HEK293T (cell line): ENCODE measurements at regions not wholly inside any gene's neighbourhood (a gene's known extent, or its start where the extent isn't known, plus 50 kb on each side); places are given as distances from the start of the nearest gene placed in this dataset.

ENCODE experiments used
- BHLHE40 ChIP-seq: fragments of 450-650 bp; IDR thresholded peaks from 2 replicates; pipeline ENCODE4 v1.6.1; 2016; ENCODE audit warnings: mild to moderate bottlenecking, moderate library complexity, borderline replicate concordance
- CTBP1 ChIP-seq: fragments of 450-650 bp; IDR thresholded peaks from 2 replicates; pipeline ENCODE4 v1.6.1; 2016; ENCODE audit warnings: borderline replicate concordance
- FOXM1 ChIP-seq: fragments of 450-650 bp; IDR thresholded peaks from 2 replicates; pipeline ENCODE4 v1.6.1; 2017; ENCODE audit warnings: mild to moderate bottlenecking, borderline replicate concordance
- HDGF ChIP-seq: fragments of 450-650 bp; IDR thresholded peaks from 2 replicates; pipeline ENCODE4 v1.6.1; 2017; ENCODE audit warnings: antibody characterized with exemption, borderline replicate concordance
- LEF1 ChIP-seq: fragments of 450-650 bp; IDR thresholded peaks from 2 replicates; pipeline ENCODE4 v1.6.1; 2017; ENCODE audit warnings: mild to moderate bottlenecking, borderline replicate concordance
- SP1 ChIP-seq: fragments of 450-650 bp; IDR thresholded peaks from 2 replicates; pipeline ENCODE4 v1.6.1; 2017
- SUZ12 ChIP-seq: fragments of 450-650 bp; IDR thresholded peaks from 2 replicates; pipeline ENCODE4 v1.6.1; 2016; ENCODE audit warnings: mild to moderate bottlenecking
- TARDBP ChIP-seq: fragments of 450-650 bp; IDR thresholded peaks from 2 replicates; pipeline ENCODE4 v1.6.1; 2016
- ZNF384 ChIP-seq: fragments of 450-650 bp; IDR thresholded peaks from 2 replicates; pipeline ENCODE4 v1.6.1; 2016

GRCh38 chr12:5375547-5376295, 56.2 kb upstream of the NTF3 start:
- no peak for TF ChIP-seq CTBP1
- TF ChIP-seq TARDBP, result no peak
- no peak for TF ChIP-seq FOXM1
- TF ChIP-seq BHLHE40, result no peak
- no peak for TF ChIP-seq LEF1
- TF ChIP-seq ZNF384, result no peak
- TF ChIP-seq SP1, result no peak
- no peak for TF ChIP-seq SUZ12
- no peak for TF ChIP-seq HDGF
